ENCODE measurements at regions not wholly inside any gene's neighbourhood (a gene's known extent, or its start where the extent isn't known, plus 50 kb on each side); places are given as distances from the start of the nearest gene placed in this dataset.
"Not testable (repeated sequence)": the region's sequence is repeated elsewhere in the genome, so short reads cannot be mapped to it uniquely, and the experiment has no call there.

DNA sequence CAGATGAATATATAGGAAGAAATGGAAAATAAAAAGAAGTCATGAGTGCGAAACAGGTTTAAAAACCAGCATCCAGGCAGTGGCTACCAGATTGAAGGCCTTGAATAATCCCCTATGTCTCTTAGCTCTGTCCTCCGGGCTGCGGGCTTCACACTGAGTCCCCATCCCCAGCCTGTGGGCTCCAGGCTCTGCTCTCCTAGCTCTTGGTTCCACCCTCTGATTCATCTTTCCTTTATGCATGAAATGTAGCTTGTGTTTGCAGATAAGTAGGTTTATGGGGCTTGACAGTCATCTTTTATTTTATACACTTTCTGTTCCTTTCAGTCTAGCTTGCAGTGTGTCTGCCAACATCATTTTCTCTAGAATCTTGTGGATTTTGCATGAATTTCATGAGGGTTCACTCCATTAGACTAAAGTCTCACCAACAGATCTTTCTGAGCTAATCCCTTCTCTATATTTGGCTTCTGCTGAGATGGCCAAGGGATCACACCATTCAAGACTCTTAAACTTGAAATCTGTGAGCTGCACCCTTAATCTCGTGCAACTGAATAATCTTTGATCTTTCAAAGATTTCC lies 174.5 kb downstream of the PLPPR4 start:
- DNase-seq = no peak
- Mint-ChIP-seq H3K27me3 (ENCODE audit: low read depth, poor library complexity) (peaks cover 3% of the 10 kb centered on the region), H3K4me3 (no peak overlapping the region), H3K36me3 (ENCODE audit: low read depth) (no peaks in the 10 kb centered on the region), H3K27ac (no peak overlapping the region), H3K4me1 (no peaks in the 10 kb centered on the region), H3K9me3 (no peaks in the 10 kb centered on the region)
- TF ChIP-seq, protein P1, sequence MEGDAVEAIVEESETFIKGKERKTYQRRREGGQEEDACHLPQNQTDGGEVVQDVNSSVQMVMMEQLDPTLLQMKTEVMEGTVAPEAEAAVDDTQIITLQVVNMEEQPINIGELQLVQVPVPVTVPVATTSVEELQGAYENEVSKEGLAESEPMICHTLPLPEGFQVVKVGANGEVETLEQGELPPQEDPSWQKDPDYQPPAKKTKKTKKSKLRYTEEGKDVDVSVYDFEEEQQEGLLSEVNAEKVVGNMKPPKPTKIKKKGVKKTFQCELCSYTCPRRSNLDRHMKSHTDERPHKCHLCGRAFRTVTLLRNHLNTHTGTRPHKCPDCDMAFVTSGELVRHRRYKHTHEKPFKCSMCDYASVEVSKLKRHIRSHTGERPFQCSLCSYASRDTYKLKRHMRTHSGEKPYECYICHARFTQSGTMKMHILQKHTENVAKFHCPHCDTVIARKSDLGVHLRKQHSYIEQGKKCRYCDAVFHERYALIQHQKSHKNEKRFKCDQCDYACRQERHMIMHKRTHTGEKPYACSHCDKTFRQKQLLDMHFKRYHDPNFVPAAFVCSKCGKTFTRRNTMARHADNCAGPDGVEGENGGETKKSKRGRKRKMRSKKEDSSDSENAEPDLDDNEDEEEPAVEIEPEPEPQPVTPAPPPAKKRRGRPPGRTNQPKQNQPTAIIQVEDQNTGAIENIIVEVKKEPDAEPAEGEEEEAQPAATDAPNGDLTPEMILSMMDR (IDR thresholded peaks at IDR 0.05) = no peak

DNA sequence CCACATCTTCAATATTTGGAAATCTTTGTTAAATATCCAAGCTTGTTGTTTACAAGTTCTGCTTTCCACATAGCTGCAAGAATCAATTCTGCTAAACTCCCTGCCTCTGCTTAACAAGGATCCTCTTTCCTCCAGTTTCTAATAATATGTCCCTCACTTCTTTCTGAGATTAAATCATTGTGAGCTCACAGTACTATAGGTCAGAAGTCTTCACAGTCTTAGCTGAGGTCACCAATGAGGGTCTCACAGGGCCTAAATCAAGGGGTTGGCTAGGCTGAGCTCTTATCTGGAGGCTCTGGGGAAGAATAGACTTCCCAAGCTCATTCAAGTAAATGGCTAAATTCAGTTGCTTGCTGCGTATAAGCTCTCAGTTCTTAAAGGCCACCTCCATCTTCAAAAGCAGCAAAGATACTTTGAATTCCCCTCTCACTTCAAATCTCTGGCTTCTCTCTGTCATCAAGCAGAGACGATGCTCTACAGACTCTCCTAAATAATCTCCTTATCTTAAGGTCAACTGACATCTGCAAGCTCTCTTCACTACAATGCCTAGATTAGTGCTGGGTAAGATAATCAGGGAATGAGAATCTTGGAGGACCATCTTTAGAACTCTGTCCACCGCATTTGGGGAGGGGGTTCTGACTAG lies 175.3 kb downstream of the PLPPR4 start:
- H3K4me1 Mint-ChIP-seq = no peaks in the 10 kb centered on the region

DNA sequence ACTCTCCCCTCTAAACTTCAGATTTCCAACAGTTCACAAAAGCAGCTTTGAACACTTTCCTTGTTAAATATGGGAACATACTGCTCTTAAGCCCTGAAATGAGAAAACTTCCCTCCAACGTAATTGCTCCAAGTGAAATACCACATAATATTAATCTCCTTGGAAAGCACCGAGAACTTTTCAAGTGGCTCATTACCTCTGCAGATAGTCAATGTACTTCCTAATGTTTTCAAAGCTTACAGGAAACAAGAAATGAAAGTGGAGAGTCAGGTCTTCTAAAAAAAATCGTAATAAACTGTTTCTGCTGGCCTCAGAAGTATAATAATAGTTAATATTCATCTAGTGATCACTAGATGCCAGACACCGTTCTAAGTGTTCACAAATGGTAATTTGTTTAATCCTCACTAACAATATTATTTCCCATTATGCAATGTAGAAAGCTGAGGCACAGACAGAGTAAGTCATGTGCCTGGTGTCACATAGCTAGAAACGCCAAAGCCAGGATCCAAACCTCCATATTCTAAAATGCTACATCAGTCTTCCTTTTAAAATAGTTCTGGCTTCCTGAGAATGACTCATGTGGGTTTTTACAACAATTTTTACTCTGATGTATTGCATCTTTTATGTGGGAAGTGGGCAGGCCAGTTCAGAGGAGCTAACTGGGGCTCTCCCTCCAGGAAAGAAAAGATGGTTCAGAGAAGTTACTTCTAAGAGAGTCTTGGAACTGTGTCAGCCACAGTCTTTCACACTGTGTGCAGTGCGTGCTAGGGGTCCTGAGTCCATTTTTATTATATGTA lies 177.2 kb downstream of the PLPPR4 start:
- TF ChIP-seq, protein P1 (IDR thresholded peaks at IDR 0.05) = no peak
- no peaks in the 10 kb centered on the region for H3K36me3 Mint-ChIP-seq (ENCODE audit: low read depth)
- no peaks in the 10 kb centered on the region for H3K4me1 Mint-ChIP-seq
- H3K27me3 Mint-ChIP-seq (ENCODE audit: low read depth, poor library complexity) = peaks cover 3% of the 10 kb centered on the region
- no peak for DNase-seq
- H3K9me3 Mint-ChIP-seq = no peaks in the 10 kb centered on the region
- H3K27ac Mint-ChIP-seq = no peak overlapping the region
- no peak overlapping the region for H3K4me3 Mint-ChIP-seq

More for the DNA sequence above, 175.3 kb downstream of the PLPPR4 start:
- Mint-ChIP-seq H3K36me3 (ENCODE audit: low read depth) (no peaks in the 10 kb centered on the region), H3K9me3 (no peaks in the 10 kb centered on the region), H3K4me3 (no peak overlapping the region), H3K27ac (no peak overlapping the region), H3K27me3 (ENCODE audit: low read depth, poor library complexity) (peaks cover 3% of the 10 kb centered on the region)
- DNase-seq = no peak
- TF ChIP-seq, protein P1 (IDR thresholded peaks at IDR 0.05) = no peak

DNA sequence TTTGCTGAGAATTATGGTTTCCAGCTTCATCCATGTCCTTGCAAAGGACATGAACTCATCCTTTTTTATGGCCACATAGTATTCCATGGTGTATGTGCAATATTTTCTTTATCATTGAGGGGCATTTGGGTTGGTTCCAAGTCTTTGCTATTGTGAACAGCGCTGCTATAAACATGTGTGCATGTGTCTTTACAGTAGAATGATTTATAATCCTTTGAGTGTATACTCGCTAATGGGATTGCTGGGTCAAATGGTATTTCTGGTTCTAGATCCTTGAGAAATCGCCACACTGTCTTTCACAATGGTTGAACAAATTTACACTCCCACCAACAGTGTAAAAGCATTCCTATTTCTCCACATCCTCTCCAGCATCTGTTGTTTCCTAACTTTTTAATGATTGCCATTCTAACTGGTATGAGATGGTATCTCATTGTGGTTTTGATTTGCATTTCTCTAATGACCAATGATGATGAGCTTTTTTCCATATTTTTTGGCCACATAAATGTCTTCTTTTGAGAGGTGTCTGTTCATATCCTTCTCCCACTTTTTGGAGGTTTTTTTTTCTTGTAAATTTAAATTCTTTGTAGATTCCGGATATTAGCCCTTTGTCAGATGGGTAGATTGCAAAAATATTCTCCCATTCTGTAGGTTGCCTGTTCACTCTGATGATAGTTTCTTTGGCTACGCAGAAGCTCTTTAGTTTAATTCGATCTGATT lies 180.1 kb downstream of the PLPPR4 start:
- H3K9me3 Mint-ChIP-seq; H3K4me1 Mint-ChIP-seq; H3K4me3 Mint-ChIP-seq; H3K27me3 Mint-ChIP-seq (ENCODE audit: low read depth, poor library complexity); DNase-seq; H3K36me3 Mint-ChIP-seq (ENCODE audit: low read depth); H3K27ac Mint-ChIP-seq: not testable (repeated sequence)

DNA sequence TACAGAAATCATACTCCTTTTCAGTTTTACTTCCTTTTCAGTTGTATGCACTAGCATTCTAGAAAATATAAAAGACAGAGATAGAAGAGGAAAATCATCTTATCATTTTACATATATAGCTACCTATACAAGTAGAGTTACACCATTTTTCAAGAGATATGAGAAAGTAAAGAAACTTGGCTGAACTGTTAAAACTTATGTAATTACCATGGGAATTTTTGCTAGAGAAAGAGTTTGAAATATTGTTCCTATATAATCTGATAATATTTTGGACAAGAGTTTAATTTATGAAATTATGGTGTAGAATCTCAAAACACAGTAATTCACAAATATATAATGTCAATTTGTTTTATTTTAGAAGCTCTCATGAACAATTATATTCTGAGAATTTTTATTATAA lies 180.8 kb downstream of the PLPPR4 start:
- Mint-ChIP-seq H3K4me1 (no peaks in the 10 kb centered on the region), H3K36me3 (ENCODE audit: low read depth) (no peaks in the 10 kb centered on the region), H3K27ac (no peak overlapping the region), H3K9me3 (no peaks in the 10 kb centered on the region), H3K27me3 (ENCODE audit: low read depth, poor library complexity) (peaks cover 8% of the 10 kb centered on the region), H3K4me3 (no peak overlapping the region)
- no peak for DNase-seq
- TF ChIP-seq, protein P1 (IDR thresholded peaks at IDR 0.05) = no peak

DNA sequence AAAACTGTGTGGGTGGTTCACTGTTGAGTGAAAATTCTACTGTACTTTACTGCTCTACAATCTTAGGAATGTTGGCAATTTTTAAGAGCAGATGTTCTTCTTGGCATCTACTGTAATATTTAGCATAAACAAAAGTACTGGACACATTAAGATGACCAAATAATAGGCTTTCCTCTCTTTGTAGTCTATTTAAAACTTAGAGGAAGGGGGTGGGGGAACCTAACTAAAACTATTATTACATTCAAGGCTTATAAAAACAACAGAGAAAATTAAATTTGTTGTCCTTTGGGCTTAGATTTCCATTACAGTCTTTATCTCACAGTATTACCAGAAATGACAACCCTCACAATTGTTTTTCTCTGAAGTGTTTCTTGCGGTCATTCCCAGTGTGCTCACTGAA lies 181.2 kb downstream of the PLPPR4 start:
- peaks cover 8% of the 10 kb centered on the region for H3K27me3 Mint-ChIP-seq (ENCODE audit: low read depth, poor library complexity)
- no peak for DNase-seq
- no peak overlapping the region for H3K27ac Mint-ChIP-seq
- no peaks in the 10 kb centered on the region for H3K9me3 Mint-ChIP-seq
- TF ChIP-seq, protein P1 (IDR thresholded peaks at IDR 0.05) = no peak
- H3K4me3 Mint-ChIP-seq = no peak overlapping the region
- H3K4me1 Mint-ChIP-seq = no peaks in the 10 kb centered on the region
- no peaks in the 10 kb centered on the region for H3K36me3 Mint-ChIP-seq (ENCODE audit: low read depth)

All from nephron progenitor cell (in vitro differentiated cells).